ENCODE measurements at regions not wholly inside any gene's neighbourhood (a gene's known extent, or its start where the extent isn't known, plus 50 kb on each side); places are given as distances from the start of the nearest gene placed in this dataset.

- TF ChIP-seq CTCF (IDR thresholded peaks at IDR 0.05) (no peak), POLR2A (IDR thresholded peaks at IDR 0.05) (no peak)
Observed at GRCh38 chr6:12232821-12233220, 57.3 kb upstream of the EDN1 start.
